Adipocyte (in vitro differentiated cells): ENCODE measurements at regions not wholly inside any gene's neighbourhood (a gene's known extent, or its start where the extent isn't known, plus 50 kb on each side); places are given as distances from the start of the nearest gene placed in this dataset.

ENCODE experiments used
- DNase-seq: peaks from one replicate; pipeline ENCODE4 v3.0.0-alpha.2; 2015; ENCODE audit warnings: low read depth
- H3K27me3 ChIP-seq: replicated peaks from 2 replicates; pipeline ENCODE4 v1.7.0; 2013; ENCODE audit warnings: mild to moderate bottlenecking, low read length, moderate library complexity; ENCODE audit not compliant: control insufficient read depth, insufficient read depth
- H3K36me3 ChIP-seq: 2 replicates; pipeline ENCODE4 v1.7.0; 2013; ENCODE audit warnings: low read length, mild to moderate bottlenecking, moderate library complexity; ENCODE audit not compliant: control insufficient read depth, insufficient read depth, severe bottlenecking
- H3K4me1 ChIP-seq: 2 replicates; pipeline ENCODE4 v1.7.0; 2013; ENCODE audit warnings: mild to moderate bottlenecking, low read length, moderate library complexity; ENCODE audit not compliant: control insufficient read depth, insufficient read depth
- H3K4me3 ChIP-seq: 2 replicates; pipeline ENCODE4 v1.7.0; 2013; ENCODE audit warnings: mild to moderate bottlenecking, low read length, moderate library complexity
- H3K9ac ChIP-seq: 2 replicates; pipeline ENCODE4 v1.7.0; 2013; ENCODE audit warnings: mild to moderate bottlenecking, low read length, moderate library complexity
- H3K9me3 ChIP-seq: 2 replicates; pipeline ENCODE4 v1.7.0; 2013; ENCODE audit warnings: mild to moderate bottlenecking, low read length, moderate library complexity; ENCODE audit not compliant: control insufficient read depth

- H3K9ac ChIP-seq = no peak overlapping the region
- H3K27me3 ChIP-seq = no peaks in the 10 kb centered on the region
- no peak for DNase-seq
- H3K4me3 ChIP-seq = no peak overlapping the region
- no peaks in the 10 kb centered on the region for H3K4me1 ChIP-seq
- H3K36me3 ChIP-seq = no peaks in the 10 kb centered on the region
- H3K9me3 ChIP-seq = peaks cover 3% of the 10 kb centered on the region
These were observed 341.0 kb upstream of the TMPO start for GRCh38 chr12:98174428-98174809.

- Histone ChIP-seq H3K4me3 (no peak overlapping the region), H3K36me3 (no peaks in the 10 kb centered on the region), H3K9me3 (no peaks in the 10 kb centered on the region), H3K27me3 (peaks cover 9% of the 10 kb centered on the region), H3K9ac (no peak overlapping the region), H3K4me1 (no peaks in the 10 kb centered on the region)
- no peak for DNase-seq
These were observed 337.3 kb upstream of the TMPO start for GRCh38 chr12:98178126-98178525.

GRCh38 chr12:98179151-98179550 is 336.2 kb upstream of the TMPO start:
- Histone ChIP-seq H3K4me3 (no peak overlapping the region), H3K9me3 (no peaks in the 10 kb centered on the region), H3K4me1 (no peaks in the 10 kb centered on the region), H3K9ac (no peak overlapping the region), H3K36me3 (no peaks in the 10 kb centered on the region), H3K27me3 (peaks cover 9% of the 10 kb centered on the region)
- DNase-seq = no peak

- Histone ChIP-seq H3K4me3 (no peak overlapping the region), H3K27me3 (peaks cover 12% of the 10 kb centered on the region), H3K9me3 (no peaks in the 10 kb centered on the region), H3K36me3 (no peaks in the 10 kb centered on the region), H3K9ac (no peak overlapping the region), H3K4me1 (no peaks in the 10 kb centered on the region)
- DNase-seq = no peak
These were observed 334.8 kb upstream of the TMPO start for GRCh38 chr12:98180603-98181002.

- Histone ChIP-seq H3K36me3 (no peaks in the 10 kb centered on the region), H3K9me3 (no peaks in the 10 kb centered on the region), H3K27me3 (peaks cover 12% of the 10 kb centered on the region), H3K4me3 (no peak overlapping the region), H3K9ac (no peak overlapping the region), H3K4me1 (no peaks in the 10 kb centered on the region)
- no peak for DNase-seq
These were observed 332.6 kb upstream of the TMPO start for GRCh38 chr12:98182821-98183220.

- H3K36me3 ChIP-seq = no peaks in the 10 kb centered on the region
- H3K4me3 ChIP-seq = no peak overlapping the region
- H3K9ac ChIP-seq = no peak overlapping the region
- peaks cover 6% of the 10 kb centered on the region for H3K27me3 ChIP-seq
- no peaks in the 10 kb centered on the region for H3K9me3 ChIP-seq
- peaks cover 3% of the 10 kb centered on the region for H3K4me1 ChIP-seq
- DNase-seq = no peak
These were observed 329.8 kb upstream of the TMPO start for GRCh38 chr12:98185606-98186005.

- no peak overlapping the region for H3K9ac ChIP-seq
- H3K4me3 ChIP-seq = no peak overlapping the region
- no peak for DNase-seq
- H3K4me1 ChIP-seq = peaks cover 3% of the 10 kb centered on the region
- no peaks in the 10 kb centered on the region for H3K9me3 ChIP-seq
- H3K36me3 ChIP-seq = no peaks in the 10 kb centered on the region
- peaks cover 3% of the 10 kb centered on the region for H3K27me3 ChIP-seq
These were observed 326.7 kb upstream of the TMPO start for GRCh38 chr12:98188650-98189077.

GRCh38 chr12:98194591-98194990 is 320.8 kb upstream of the TMPO start:
- H3K27me3 ChIP-seq = no peaks in the 10 kb centered on the region
- no peaks in the 10 kb centered on the region for H3K4me1 ChIP-seq
- no peak overlapping the region for H3K4me3 ChIP-seq
- H3K36me3 ChIP-seq = no peaks in the 10 kb centered on the region
- H3K9ac ChIP-seq = no peak overlapping the region
- no peaks in the 10 kb centered on the region for H3K9me3 ChIP-seq
- DNase-seq = no peak

- Histone ChIP-seq H3K9ac (no peak overlapping the region), H3K4me1 (no peaks in the 10 kb centered on the region), H3K36me3 (no peaks in the 10 kb centered on the region), H3K4me3 (no peak overlapping the region), H3K27me3 (no peaks in the 10 kb centered on the region), H3K9me3 (no peaks in the 10 kb centered on the region)
- DNase-seq = no peak
These were observed 317.0 kb upstream of the TMPO start for GRCh38 chr12:98198261-98198982.

- Histone ChIP-seq H3K4me3 (no peak overlapping the region), H3K27me3 (no peaks in the 10 kb centered on the region), H3K36me3 (no peaks in the 10 kb centered on the region), H3K4me1 (peaks cover 2% of the 10 kb centered on the region), H3K9ac (no peak overlapping the region), H3K9me3 (peaks cover 4% of the 10 kb centered on the region)
- no peak for DNase-seq
These were observed 306.6 kb upstream of the TMPO start for GRCh38 chr12:98208816-98209215.

GRCh38 chr12:98211909-98212695 is 303.3 kb upstream of the TMPO start:
- H3K27me3 ChIP-seq = no peaks in the 10 kb centered on the region
- H3K36me3 ChIP-seq = no peaks in the 10 kb centered on the region
- H3K4me1 ChIP-seq = peaks cover 9% of the 10 kb centered on the region
- H3K4me3 ChIP-seq = no peak overlapping the region
- no peak for DNase-seq
- no peaks in the 10 kb centered on the region for H3K9me3 ChIP-seq
- H3K9ac ChIP-seq = no peak overlapping the region
